Lung (tissue), 11 donors: ENCODE measurements at regions not wholly inside any gene's neighbourhood (a gene's known extent, or its start where the extent isn't known, plus 50 kb on each side); places are given as distances from the start of the nearest gene placed in this dataset.

ENCODE experiments used
- ATAC-seq: fragments of 200-7000 bp; cut with Tn5 transposase; one replicate; pipeline ENCODE4 v1.9.1; 2020; ENCODE audit warnings: moderate number of reproducible peaks; ENCODE audit not compliant: insufficient read depth, low FRiP score
- DNase-seq, 3 donors: peaks; one replicate each; pipeline ENCODE4 v3.0.0-alpha.2; 2013 to 2017
- H3K27ac ChIP-seq, 2 donors: one replicate each; pipeline ENCODE4 v1.5.1; 2013; ENCODE audit warnings: mild to moderate bottlenecking in 2 of 2, moderate library complexity in 2 of 2, control low read depth in 1 of 2, inconsistent platforms in 1 of 2, low read depth in 1 of 2, low read length in 1 of 2
- H3K27me3 ChIP-seq, 3 donors: one replicate each; pipeline ENCODE4 v1.5.1; 2013; ENCODE audit warnings: low read length in 2 of 3; ENCODE audit not compliant: control insufficient read depth in 3 of 3, insufficient read depth in 3 of 3
- H3K36me3 ChIP-seq, 4 donors: one replicate each; pipeline ENCODE4 v1.5.1; 2013; ENCODE audit warnings: low read length in 4 of 4, mild to moderate bottlenecking in 1 of 4, moderate library complexity in 1 of 4; ENCODE audit not compliant: control insufficient read depth in 4 of 4, insufficient read depth in 4 of 4
- H3K4me1 ChIP-seq, 5 donors: one replicate each; pipeline ENCODE4 v1.5.1; 2013; ENCODE audit warnings: low read length in 5 of 5, mild to moderate bottlenecking in 2 of 5, moderate library complexity in 1 of 5; ENCODE audit not compliant: control insufficient read depth in 5 of 5, insufficient read depth in 5 of 5
- H3K4me3 ChIP-seq: one replicate; pipeline ENCODE4 v1.5.1; 2013; ENCODE audit warnings: mild to moderate bottlenecking, control low read depth, moderate library complexity
- H3K9ac ChIP-seq, 2 donors: one replicate each; pipeline ENCODE4 v1.5.1; 2013; ENCODE audit warnings: low read length in 2 of 2, control low read depth in 1 of 2; ENCODE audit not compliant: insufficient read depth in 1 of 2
- H3K9me3 ChIP-seq, 4 donors: one replicate each; pipeline ENCODE4 v1.5.1; 2013; ENCODE audit warnings: low read length in 3 of 4, mild to moderate bottlenecking in 1 of 4, moderate library complexity in 1 of 4; ENCODE audit not compliant: control insufficient read depth in 4 of 4, insufficient read depth in 3 of 4
- CTCF ChIP-seq: IDR thresholded peaks from 2 replicates; pipeline ENCODE4 v1.5.1; 2012; ENCODE audit warnings: mild to moderate bottlenecking; ENCODE audit errors: control extremely low read depth, extremely low read depth
- WGBS, 2 donors: extraction: QIAGEN DNeasy Blood & Tissue Kit; methylation state at CpG; one replicate each; pipeline ENCODE4 v1.1.7; 2013; 5-methylcytosine and 5-hydroxymethylcytosine counted together
- donor health status: control.
- donor health status: control.
- donor health status: Bipolar disorder and iron deficiency.
- donor health status: healthy.
- donor health status: DM: yes; HTN: yes; CAD: no.

- Histone ChIP-seq H3K4me1 (no peaks in the 10 kb centered on the region), H3K27me3 (peaks cover 0 to 3% (median 0%) of the 10 kb centered on the region in 3 donors), H3K9me3 (no peaks in the 10 kb centered on the region), H3K9ac (no peak overlapping the region), H3K4me3 (no peak overlapping the region), H3K27ac (no peak overlapping the region), H3K36me3 (no peaks in the 10 kb centered on the region)
- ATAC-seq (no peak), DNase-seq (no peak)
- 97% methylated on average over 3 of the region's 3 CpGs for WGBS, 2 donors
- no peak for TF ChIP-seq CTCF
Measured at GRCh38 chr5:110025160-110025559, 335.4 kb downstream of the MAN2A1 start.

DNA sequence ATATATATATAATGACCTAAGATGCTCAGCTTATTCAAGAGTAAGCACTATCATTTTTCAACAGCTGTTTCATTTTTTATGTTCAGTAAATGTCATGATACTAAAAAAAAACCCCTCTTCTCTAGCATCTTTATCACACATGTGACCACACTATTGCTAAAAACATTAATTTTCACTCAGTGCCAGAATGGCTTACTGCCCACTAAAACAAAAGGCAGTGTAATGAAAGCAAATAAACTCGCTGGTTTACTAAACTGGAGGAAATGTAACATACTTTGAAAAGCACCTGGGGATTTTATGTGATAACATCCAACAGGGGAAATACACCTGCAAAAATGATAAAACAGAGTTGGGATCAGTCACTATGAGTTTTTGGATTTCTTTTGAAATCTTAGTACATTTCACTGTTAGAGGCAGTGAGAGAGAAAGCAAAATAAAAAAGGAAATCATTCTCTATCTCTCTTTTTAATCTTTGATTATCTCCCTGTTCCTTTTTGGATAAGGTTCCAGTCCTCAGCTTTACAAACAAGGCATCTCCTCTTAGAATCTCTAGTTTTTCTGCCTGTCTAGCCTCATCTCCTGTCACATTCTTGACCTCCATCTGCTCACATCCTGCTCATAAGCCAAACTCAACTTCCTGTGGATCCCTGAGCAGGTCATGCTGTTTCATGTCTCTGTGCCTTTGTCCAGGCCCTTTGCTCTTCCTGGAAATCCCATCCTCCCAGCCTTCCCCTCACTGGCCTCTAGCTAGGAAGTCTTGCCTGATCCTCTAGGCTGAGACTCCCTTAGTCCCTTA, 338.0 kb downstream of the MAN2A1 start:
- no peaks in the 10 kb centered on the region for H3K9me3 ChIP-seq
- no peaks in the 10 kb centered on the region for H3K36me3 ChIP-seq
- no peak overlapping the region for H3K27ac ChIP-seq
- ATAC-seq, result no peak
- no peak overlapping the region for H3K9ac ChIP-seq
- peaks cover 0 to 3% (median 0%) of the 10 kb centered on the region in 3 donors for H3K27me3 ChIP-seq
- 40 to 63% methylated on average over 1 of the region's 1 CpG for WGBS, 2 donors
- no peaks in the 10 kb centered on the region for H3K4me1 ChIP-seq
- peak in 1 of 3 donors; percentile 39 for DNase-seq
- no peak overlapping the region for H3K4me3 ChIP-seq
- TF ChIP-seq CTCF, result no peak

- no peak for TF ChIP-seq CTCF
- no peak overlapping the region for H3K27ac ChIP-seq
- DNase-seq (no peak), ATAC-seq (no peak)
- H3K9me3 ChIP-seq, result no peaks in the 10 kb centered on the region
- no peaks in the 10 kb centered on the region for H3K4me1 ChIP-seq
- no peak overlapping the region for H3K9ac ChIP-seq
- H3K36me3 ChIP-seq, result no peaks in the 10 kb centered on the region
- H3K4me3 ChIP-seq, result no peak overlapping the region
- H3K27me3 ChIP-seq, result no peaks in the 10 kb centered on the region
Measured at GRCh38 chr5:110031402-110032140, 341.8 kb downstream of the MAN2A1 start.
